ENCODE measurements at regions not wholly inside any gene's neighbourhood (a gene's known extent, or its start where the extent isn't known, plus 50 kb on each side); places are given as distances from the start of the nearest gene placed in this dataset.

GRCh38 chr2:193816008-193816407 lies 1621.3 kb upstream of the TMEFF2 start:
- no peaks in the 10 kb centered on the region for H3K27me3 ChIP-seq
- no peak for DNase-seq (ENCODE audit: low read depth in 1 of 2, low spot score in 1 of 2)
- H3K27ac ChIP-seq = no peak overlapping the region
- H3K9me3 ChIP-seq (ENCODE audit: low read depth) = no peaks in the 10 kb centered on the region
- no peaks in the 10 kb centered on the region for H3K36me3 ChIP-seq
- no peaks in the 10 kb centered on the region for H3K4me1 ChIP-seq (ENCODE audit: low read depth)
- H3K4me3 ChIP-seq = no peak overlapping the region
- TF ChIP-seq, protein P1, sequence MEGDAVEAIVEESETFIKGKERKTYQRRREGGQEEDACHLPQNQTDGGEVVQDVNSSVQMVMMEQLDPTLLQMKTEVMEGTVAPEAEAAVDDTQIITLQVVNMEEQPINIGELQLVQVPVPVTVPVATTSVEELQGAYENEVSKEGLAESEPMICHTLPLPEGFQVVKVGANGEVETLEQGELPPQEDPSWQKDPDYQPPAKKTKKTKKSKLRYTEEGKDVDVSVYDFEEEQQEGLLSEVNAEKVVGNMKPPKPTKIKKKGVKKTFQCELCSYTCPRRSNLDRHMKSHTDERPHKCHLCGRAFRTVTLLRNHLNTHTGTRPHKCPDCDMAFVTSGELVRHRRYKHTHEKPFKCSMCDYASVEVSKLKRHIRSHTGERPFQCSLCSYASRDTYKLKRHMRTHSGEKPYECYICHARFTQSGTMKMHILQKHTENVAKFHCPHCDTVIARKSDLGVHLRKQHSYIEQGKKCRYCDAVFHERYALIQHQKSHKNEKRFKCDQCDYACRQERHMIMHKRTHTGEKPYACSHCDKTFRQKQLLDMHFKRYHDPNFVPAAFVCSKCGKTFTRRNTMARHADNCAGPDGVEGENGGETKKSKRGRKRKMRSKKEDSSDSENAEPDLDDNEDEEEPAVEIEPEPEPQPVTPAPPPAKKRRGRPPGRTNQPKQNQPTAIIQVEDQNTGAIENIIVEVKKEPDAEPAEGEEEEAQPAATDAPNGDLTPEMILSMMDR (IDR thresholded peaks at IDR 0.05; ENCODE audit: low read depth, low read length) = no peak

GRCh38 chr2:193810533-193810932 lies 1615.8 kb upstream of the TMEFF2 start:
- Histone ChIP-seq H3K36me3 (no peaks in the 10 kb centered on the region), H3K9me3 (ENCODE audit: low read depth) (no peaks in the 10 kb centered on the region), H3K4me1 (ENCODE audit: low read depth) (no peaks in the 10 kb centered on the region), H3K4me3 (no peak overlapping the region), H3K27me3 (no peaks in the 10 kb centered on the region), H3K27ac (no peak overlapping the region)
- DNase-seq (ENCODE audit: low read depth in 1 of 2, low spot score in 1 of 2) = peak in 1 of 2 donors; percentile 38
- TF ChIP-seq, protein P1 (IDR thresholded peaks at IDR 0.05; ENCODE audit: low read depth, low read length) = no peak

DNA sequence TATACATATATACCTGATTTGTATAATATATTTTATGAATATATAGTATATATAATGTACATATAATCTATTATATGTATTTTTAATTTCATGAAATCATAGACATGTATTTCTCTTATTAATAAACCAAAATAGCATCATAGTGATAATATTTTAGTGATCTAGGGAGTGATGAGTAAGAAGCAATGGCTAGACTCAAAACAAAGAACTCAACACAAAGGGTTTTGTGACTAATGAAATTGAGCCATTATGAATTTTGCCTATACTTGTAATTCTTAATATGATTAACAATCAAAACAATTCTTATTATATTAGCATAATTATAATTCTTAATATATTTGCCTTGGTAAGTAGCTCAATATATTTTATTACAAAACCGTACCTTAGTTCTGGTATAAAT lies 1614.1 kb upstream of the TMEFF2 start:
- Histone ChIP-seq H3K4me3 (no peak overlapping the region), H3K27ac (no peak overlapping the region), H3K9me3 (ENCODE audit: low read depth) (no peaks in the 10 kb centered on the region), H3K27me3 (no peaks in the 10 kb centered on the region), H3K4me1 (ENCODE audit: low read depth) (no peaks in the 10 kb centered on the region), H3K36me3 (no peaks in the 10 kb centered on the region)
- no peak for DNase-seq (ENCODE audit: low read depth in 1 of 2, low spot score in 1 of 2)
- TF ChIP-seq, protein P1 (IDR thresholded peaks at IDR 0.05; ENCODE audit: low read depth, low read length) = no peak

DNA sequence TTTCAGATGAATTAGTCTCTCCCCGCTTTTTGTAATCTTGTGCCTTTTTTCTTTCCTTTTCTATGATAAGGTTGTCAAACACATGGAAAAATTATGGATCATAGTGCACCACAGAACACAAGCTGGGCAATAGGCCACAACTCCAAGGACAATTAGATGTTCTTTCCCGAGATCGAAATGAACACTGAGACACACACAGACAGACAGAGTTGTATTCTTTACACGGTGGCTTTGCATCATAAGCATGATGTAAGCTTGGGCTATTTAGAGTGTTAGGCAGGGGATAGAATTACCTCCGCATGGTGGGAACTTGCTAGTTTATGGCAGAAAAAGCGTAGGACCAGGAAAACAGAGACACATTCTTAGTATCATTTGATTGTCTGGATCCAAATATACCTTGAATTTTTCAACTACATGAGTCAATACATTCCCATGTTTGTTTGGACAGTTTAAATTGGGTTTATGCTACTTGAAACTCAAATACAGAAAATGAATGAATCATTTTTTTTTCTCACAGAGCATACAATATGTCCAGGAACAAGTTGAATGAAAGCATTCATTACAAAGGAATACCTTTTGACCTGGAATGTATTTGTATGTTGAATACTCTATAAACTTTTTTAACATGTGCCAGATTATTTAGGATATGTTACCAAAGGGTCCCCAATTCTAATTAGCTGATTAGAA lies 1611.5 kb upstream of the TMEFF2 start:
- no peak overlapping the region for H3K4me3 ChIP-seq

DNA sequence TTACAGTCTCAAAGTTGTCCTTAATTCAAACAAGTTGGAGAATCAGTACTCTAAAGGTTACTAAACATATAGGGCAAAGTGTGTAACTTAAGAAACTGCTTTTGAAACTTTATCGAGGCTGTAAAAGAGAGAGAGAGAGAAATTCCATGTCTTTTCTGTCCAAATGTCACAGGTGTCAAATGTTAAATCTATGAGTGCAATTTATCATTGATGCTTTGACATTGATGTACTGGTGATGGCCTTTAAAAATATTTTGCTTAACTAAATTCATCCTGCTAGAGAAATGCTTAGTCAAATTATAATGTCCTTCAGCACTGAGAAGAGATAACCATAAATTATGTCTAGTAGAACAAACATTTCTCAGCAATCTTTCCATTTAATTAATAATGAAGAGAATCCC lies 1602.1 kb upstream of the TMEFF2 start:
- DNase-seq (ENCODE audit: low read depth in 1 of 2, low spot score in 1 of 2) = no peak
- Histone ChIP-seq H3K9me3 (ENCODE audit: low read depth) (no peaks in the 10 kb centered on the region), H3K27me3 (no peaks in the 10 kb centered on the region), H3K36me3 (no peaks in the 10 kb centered on the region), H3K4me3 (no peak overlapping the region), H3K27ac (no peak overlapping the region), H3K4me1 (ENCODE audit: low read depth) (no peaks in the 10 kb centered on the region)
- TF ChIP-seq, protein P1 (IDR thresholded peaks at IDR 0.05; ENCODE audit: low read depth, low read length) = no peak

More for the DNA sequence above, 1611.5 kb upstream of the TMEFF2 start:
- DNase-seq (ENCODE audit: low read depth in 1 of 2, low spot score in 1 of 2) = peak in 1 of 2 donors; percentile 13
- Histone ChIP-seq H3K4me1 (ENCODE audit: low read depth) (no peaks in the 10 kb centered on the region), H3K27ac (no peak overlapping the region), H3K36me3 (no peaks in the 10 kb centered on the region), H3K9me3 (ENCODE audit: low read depth) (no peaks in the 10 kb centered on the region), H3K27me3 (no peaks in the 10 kb centered on the region)
- TF ChIP-seq, protein P1 (IDR thresholded peaks at IDR 0.05; ENCODE audit: low read depth, low read length) = no peak
